HCT116 (cell line): ENCODE measurements at regions not wholly inside any gene's neighbourhood (a gene's known extent, or its start where the extent isn't known, plus 50 kb on each side); places are given as distances from the start of the nearest gene placed in this dataset.

ENCODE experiments used
- ATAC-seq: fragments of 200-7000 bp; cut with Tn5 transposase; 2 replicates; pipeline ENCODE4 v1.9.1; 2020; ENCODE audit warnings: mild to moderate bottlenecking, moderate library complexity
- BruUV-seq: library from RNA; stranded (reverse); fragments of 400-500 nt; replicated peaks from 2 replicates; lab custom pipeline; 2021; lab: Mats Ljungman, UMichigan
- CTCF ChIA-PET: fragments of 300-600 bp; sonication (Branson Sonifier 250); formaldehyde crosslinking; loops from one replicate; lab custom pipeline; 2021; ENCODE audit warnings: antibody characterized with exemption; lab: Charles Lee
- POLR2A ChIA-PET: fragments of 300-600, 350-600 bp; sonication (Branson Sonifier 250); formaldehyde crosslinking; loops from one replicate; lab custom pipeline; 2021; ENCODE audit warnings: antibody characterized with exemption; lab: Charles Lee
- RAD21 ChIA-PET, 2 experiments: fragments of 300-600 bp; sonication (Branson Sonifier 250); formaldehyde crosslinking; loops; one replicate each; lab custom pipeline; 2023; ENCODE audit warnings: low total read pairs in 2 of 2; ENCODE audit not compliant: uncharacterized antibody in 2 of 2, unreplicated experiment in 2 of 2, low non-redundant PET in 1 of 2; lab: Charles Lee
- DNase-seq: peaks from one replicate; pipeline ENCODE4 v3.0.0-alpha.2; 2010; ENCODE audit warnings: low read depth, low spot score
- H2AFZ ChIP-seq: fragments of 200-600 bp; shearing (Covaris generic), sonication (generic); 2 replicates; pipeline ENCODE4 v1.6.1; 2017; ENCODE audit warnings: low read depth, mixed run types, mixed read lengths, antibody characterized with exemption, low read length; ENCODE audit not compliant: poor library complexity, severe bottlenecking
- H3K27ac ChIP-seq: 2 replicates; pipeline ENCODE4 v1.5.1; 2012; ENCODE audit warnings: low read depth, low read length
- H3K27me3 ChIP-seq: fragments of 200-600 bp; sonication (generic); 2 replicates; pipeline ENCODE4 v1.6.1; 2016; ENCODE audit warnings: mixed run types, low read length, mixed read lengths; ENCODE audit not compliant: insufficient read depth
- H3K36me3 ChIP-seq, 2 experiments: fragments of 200-500 bp in 1 of 2; fragments of 200-600 bp in 1 of 2; sonication (Bioruptor generic) in 1 of 2; sonication (generic) in 1 of 2; 2 replicates each; pipeline versions ENCODE4 v1.5.1 to v1.6.1; 2014 to 2016; ENCODE audit warnings: low read length in 2 of 2, inconsistent platforms in 1 of 2, mixed read lengths in 1 of 2, mixed run types in 1 of 2; ENCODE audit not compliant: insufficient read depth in 2 of 2, control insufficient read depth in 1 of 2
- H3K4me1 ChIP-seq, 2 experiments: fragments of 200-600 bp in 1 of 2; sonication (generic) in 1 of 2; 2 replicates each; pipeline versions ENCODE4 v1.5.1 to v1.6.1; 2012 to 2017; ENCODE audit warnings: low read length in 2 of 2, inconsistent platforms in 1 of 2, mild to moderate bottlenecking in 1 of 2, mixed read lengths in 1 of 2, mixed run types in 1 of 2, moderate library complexity in 1 of 2; ENCODE audit not compliant: insufficient read depth in 2 of 2, control insufficient read depth in 1 of 2
- H3K4me2 ChIP-seq: fragments of 200-600 bp; sonication (generic); 2 replicates; pipeline ENCODE4 v1.6.1; 2017; ENCODE audit warnings: mixed run types, low read length, mixed read lengths
- H3K4me3 ChIP-seq, 2 experiments: fragments of 200-600 bp in 1 of 2; sonication (generic) in 1 of 2; replicated peaks in 1 of 2; 2 replicates each; pipeline ENCODE4 v1.5.1; 2011 to 2016; ENCODE audit warnings: low read length in 2 of 2, control low read depth in 1 of 2, low read depth in 1 of 2, mild to moderate bottlenecking in 1 of 2, mixed read lengths in 1 of 2, mixed run types in 1 of 2
- H3K79me2 ChIP-seq: fragments of 200-600 bp; sonication (generic); 2 replicates; pipeline ENCODE4 v1.6.1; 2017; ENCODE audit warnings: mild to moderate bottlenecking, mixed run types, low read length, moderate library complexity, mixed read lengths; ENCODE audit not compliant: insufficient read depth
- H3K9ac ChIP-seq: fragments of 200-600 bp; sonication (generic); 2 replicates; pipeline ENCODE4 v1.6.1; 2016; ENCODE audit warnings: low read length, mixed read lengths
- H3K9me2 ChIP-seq: fragments of 200-600 bp; sonication (generic), shearing (Covaris generic); 2 replicates; pipeline ENCODE4 v1.6.1; 2017; ENCODE audit warnings: mixed run types, mild to moderate bottlenecking, moderate library complexity; ENCODE audit not compliant: insufficient read depth
- H3K9me3 ChIP-seq, 2 experiments: fragments of 200-500 bp in 1 of 2; fragments of 200-600 bp in 1 of 2; sonication (Bioruptor generic) in 1 of 2; sonication (generic) in 1 of 2; 2 replicates each; pipeline ENCODE4 v1.6.1; 2014 to 2017; ENCODE audit warnings: low read length in 2 of 2, mixed read lengths in 2 of 2, inconsistent platforms in 1 of 2, low read depth in 1 of 2, mild to moderate bottlenecking in 1 of 2, mixed run types in 1 of 2, moderate library complexity in 1 of 2; ENCODE audit not compliant: control insufficient read depth in 1 of 2, insufficient read depth in 1 of 2
- H4K20me1 ChIP-seq: fragments of 200-600 bp; sonication (generic), shearing (Covaris generic); 2 replicates; pipeline ENCODE4 v1.6.1; 2017; ENCODE audit warnings: mixed run types, mild to moderate bottlenecking, moderate library complexity; ENCODE audit not compliant: insufficient read depth
- ATF3 ChIP-seq: IDR thresholded peaks from 2 replicates; pipeline ENCODE4 v1.6.1; 2012
- CBX3 ChIP-seq: IDR thresholded peaks from 2 replicates; pipeline ENCODE4 v1.6.1; 2012; ENCODE audit warnings: low read depth
- CTCF ChIP-seq, 3 experiments: fragments of 200-600 bp in 1 of 3; sonication (generic) in 1 of 3; IDR thresholded peaks in 2 of 3; conservative IDR thresholded peaks in 1 of 3; 2 replicates each; pipeline ENCODE4 v1.5.1; 2012 to 2017; ENCODE audit warnings: low read depth in 2 of 3, low read length in 2 of 3, antibody characterized with exemption in 1 of 3, borderline replicate concordance in 1 of 3, control low read depth in 1 of 3, mild to moderate bottlenecking in 1 of 3, mixed read lengths in 1 of 3, mixed run types in 1 of 3, moderate library complexity in 1 of 3; ENCODE audit not compliant: insufficient read depth in 1 of 3
- EZH2 ChIP-seq: fragments of 200-600 bp; sonication (generic); IDR thresholded peaks from 2 replicates; pipeline ENCODE4 v1.6.1; 2017; ENCODE audit warnings: antibody characterized with exemption, mixed run types
- EZH2phosphoT487 ChIP-seq: fragments of 200-600 bp; IDR thresholded peaks from 2 replicates; pipeline ENCODE4 v1.6.1; 2018; ENCODE audit warnings: antibody characterized with exemption, borderline replicate concordance
- JUND ChIP-seq: IDR thresholded peaks from 2 replicates; pipeline ENCODE4 v1.6.1; 2012
- MAX ChIP-seq: IDR thresholded peaks from 2 replicates; pipeline ENCODE4 v1.6.1; 2012
- POLR2AphosphoS5 ChIP-seq: IDR thresholded peaks from 2 replicates; pipeline ENCODE4 v1.6.1; 2011; ENCODE audit warnings: mild to moderate bottlenecking, low read depth, low read length, moderate library complexity
- RAD21 ChIP-seq: IDR thresholded peaks from 2 replicates; pipeline ENCODE4 v1.6.1; 2012; ENCODE audit warnings: low read depth, mild to moderate bottlenecking
- REST ChIP-seq: IDR thresholded peaks from 2 replicates; pipeline ENCODE4 v1.6.1; 2012; ENCODE audit warnings: low read depth
- SIN3A ChIP-seq: IDR thresholded peaks from 2 replicates; pipeline ENCODE4 v1.6.1; 2012; ENCODE audit warnings: low read depth
- SRF ChIP-seq: IDR thresholded peaks from 2 replicates; pipeline ENCODE4 v1.6.1; 2012; ENCODE audit warnings: low read depth
- TCF7L2 ChIP-seq: IDR thresholded peaks from 2 replicates; pipeline ENCODE4 v1.7.0; 2011; ENCODE audit warnings: borderline replicate concordance, inconsistent platforms; ENCODE audit not compliant: insufficient read depth, insufficient read length; ENCODE audit errors: extremely low read depth
- YY1 ChIP-seq: IDR thresholded peaks from 2 replicates; pipeline ENCODE4 v1.6.1; 2011; ENCODE audit warnings: low read length, low read depth, moderate library complexity, mild to moderate bottlenecking; ENCODE audit not compliant: insufficient replicate concordance; ENCODE audit errors: extremely low read depth
- ZBTB33 ChIP-seq: IDR thresholded peaks from 2 replicates; pipeline ENCODE4 v1.6.1; 2011; ENCODE audit warnings: mild to moderate bottlenecking, low read length, moderate library complexity; ENCODE audit not compliant: insufficient replicate concordance; ENCODE audit errors: extremely low read depth
- ZFX ChIP-seq: fragments of 450-650 bp; IDR thresholded peaks from 2 replicates; pipeline ENCODE4 v1.6.1; 2017
- intact Hi-C: fragments of 100-400 bp; cut with micrococcal nuclease; formaldehyde crosslinking; loops from 2 replicates; pipeline ENCODE4 v1.10.0; 2022

- no peak overlapping the region for H3K9ac ChIP-seq
- no peak for DNase-seq
- no peak overlapping the region for H2AFZ ChIP-seq
- no peaks in the 10 kb centered on the region for H3K79me2 ChIP-seq
- H3K4me1 ChIP-seq, result no peaks in the 10 kb centered on the region
- RAD21 ChIA-PET, result no interaction called here
- intact Hi-C loops, result no loop called here
- no peak overlapping the region for H3K27ac ChIP-seq
- no peak overlapping the region for H3K4me2 ChIP-seq
- no peaks in the 10 kb centered on the region for H3K36me3 ChIP-seq
- CTCF ChIA-PET, result interaction anchor here (4.6 kb wide), 1 partner anchor 90 kb away, joined by 56 read pairs; no protein-coding TSS in a partner anchor
- H4K20me1 ChIP-seq, result no peaks in the 10 kb centered on the region
- BruUV-seq, result no TSS peak
- POLR2A ChIA-PET, result no interaction called here
- no peaks in the 10 kb centered on the region for H3K9me3 ChIP-seq
- TF ChIP-seq ZFX (no peak), CBX3 (no peak), EZH2phosphoT487 (no peak), CTCF (IDR thresholded peaks at IDR 0.05 in 2 of 3, conservative IDR thresholded peaks at IDR 0.05 in 1 of 3; ENCODE audit: borderline replicate concordance in 1 of 3, insufficient read depth in 1 of 3, low read depth in 2 of 3, low read length in 2 of 3) (no peak), POLR2AphosphoS5 (no peak), REST (no peak), ATF3 (no peak), EZH2 (no peak), SIN3A (no peak), YY1 (no peak), SRF (no peak), ZBTB33 (no peak), JUND (no peak), MAX (no peak), RAD21 (no peak), TCF7L2 (no peak)
- no peaks in the 10 kb centered on the region for H3K9me2 ChIP-seq
- no peak for ATAC-seq
- H3K27me3 ChIP-seq, result no peaks in the 10 kb centered on the region
- no peak overlapping the region for H3K4me3 ChIP-seq
Observed at GRCh38 chr5:86879086-86879485, 261.3 kb downstream of the COX7C start.
